NCI-H2227 treated with DMSO at 0.1 percent for 48 hours (cell line): ENCODE measurements at regions not wholly inside any gene's neighbourhood (a gene's known extent, or its start where the extent isn't known, plus 50 kb on each side); places are given as distances from the start of the nearest gene placed in this dataset.
"Not testable (repeated sequence)": the region's sequence is repeated elsewhere in the genome, so short reads cannot be mapped to it uniquely, and the experiment has no call there.

ENCODE experiments used
- DNase-seq: peaks from one replicate; lab custom pipeline; 2025; lab: John Stamatoyannopoulos, UW

- DNase-seq, result no peak
Observed at GRCh38 chr15:61336026-61336638, 107.0 kb upstream of the RORA start.

GRCh38 chr15:61334714-61335113 lies 105.6 kb upstream of the RORA start:
- DNase-seq, result not testable (repeated sequence)

GRCh38 chr15:61331019-61331418 lies 101.9 kb upstream of the RORA start:
- DNase-seq, result no peak

- DNase-seq, result no peak
Observed at GRCh38 chr15:61327019-61327631, 98.0 kb upstream of the RORA start.

GRCh38 chr15:61319892-61320291 lies 90.8 kb upstream of the RORA start:
- no peak for DNase-seq

DNA sequence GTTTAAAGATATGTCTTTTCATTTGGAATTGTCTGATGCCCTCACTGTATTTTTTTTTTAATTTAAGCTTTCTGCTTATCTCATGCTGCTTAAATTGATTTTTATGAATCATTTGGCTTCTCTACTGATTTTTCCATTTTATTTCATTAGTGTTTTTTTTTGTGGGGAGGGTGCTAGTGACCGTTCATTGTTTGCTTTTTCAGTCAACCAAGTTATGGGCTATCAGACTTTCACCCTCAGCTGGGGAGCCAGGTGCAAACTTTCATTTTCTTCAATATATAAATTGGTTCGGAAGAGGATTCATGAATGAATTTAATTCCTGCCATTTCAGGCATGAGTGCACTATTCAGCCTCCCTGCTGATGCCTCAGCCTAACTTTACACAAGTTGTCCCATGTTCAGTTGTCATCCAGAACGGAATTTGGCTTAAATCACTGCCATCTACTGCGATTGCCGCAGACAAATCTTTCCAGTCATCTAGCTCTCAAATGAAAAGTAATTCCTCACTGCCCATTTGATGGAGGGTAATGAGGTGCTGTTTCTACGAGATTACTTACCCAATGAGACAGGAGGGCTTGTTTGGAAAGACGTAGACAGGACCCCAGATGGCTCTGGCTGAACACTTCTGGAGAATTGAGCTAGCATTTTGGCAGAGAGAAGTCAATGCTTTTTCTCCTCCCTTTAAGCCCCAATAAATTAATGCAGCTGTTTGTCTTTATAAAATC lies 89.9 kb upstream of the RORA start:
- DNase-seq, result no peak

- DNase-seq, result no peak
Observed at GRCh38 chr15:61318301-61318700, 89.2 kb upstream of the RORA start.

DNA sequence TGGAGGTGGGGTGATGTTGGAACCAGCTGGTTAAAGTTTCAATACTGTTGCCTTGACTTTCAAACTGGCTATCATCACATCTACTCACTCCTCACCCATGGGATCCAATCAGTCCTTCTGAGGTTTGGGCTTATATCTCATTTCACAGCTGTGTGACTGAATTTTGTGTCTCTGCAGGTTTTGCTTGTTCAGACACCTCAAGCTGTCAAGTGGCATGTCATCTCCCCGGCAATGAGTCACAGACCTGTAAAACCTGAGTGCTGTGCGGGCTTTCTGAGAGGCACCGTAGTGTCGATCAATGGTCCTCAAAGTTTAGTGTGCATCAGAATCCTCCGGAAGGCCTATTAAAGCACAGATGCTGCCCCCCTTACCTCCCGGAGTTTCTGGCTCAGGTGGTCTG lies 86.4 kb upstream of the RORA start:
- DNase-seq, result no peak

- DNase-seq, result no peak
Observed at GRCh38 chr15:61314427-61314826, 85.3 kb upstream of the RORA start.

- DNase-seq, result no peak
Observed at GRCh38 chr15:61309617-61310016, 80.5 kb upstream of the RORA start.

GRCh38 chr15:61309031-61309511 lies 80.0 kb upstream of the RORA start:
- DNase-seq, result no peak

GRCh38 chr15:61308437-61308836 lies 79.3 kb upstream of the RORA start:
- DNase-seq, result no peak

GRCh38 chr15:61307474-61307873 lies 78.4 kb upstream of the RORA start:
- no peak for DNase-seq

DNA sequence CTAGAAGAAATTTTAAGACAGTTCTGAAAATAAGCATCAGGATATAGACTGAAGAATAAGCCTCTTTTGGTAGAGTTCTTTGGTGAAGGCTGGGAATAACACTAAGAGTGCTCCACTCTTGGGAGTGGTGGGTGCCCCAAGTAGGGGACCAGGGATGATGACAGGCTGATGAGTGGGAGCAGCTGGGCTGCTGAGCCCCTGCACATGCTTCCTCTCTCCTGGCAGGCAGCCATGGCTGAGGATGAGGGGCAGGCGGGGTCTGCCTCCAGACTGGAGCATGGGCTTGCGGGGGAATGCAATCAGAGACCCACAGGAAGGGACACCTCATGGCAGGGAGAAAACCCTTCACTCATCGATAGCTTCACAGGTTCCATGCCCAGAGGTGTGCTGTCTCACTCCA lies 72.6 kb upstream of the RORA start:
- DNase-seq, result no peak

GRCh38 chr15:61299075-61299763 lies 70.1 kb upstream of the RORA start:
- DNase-seq, result no peak

- DNase-seq, result no peak
Observed at GRCh38 chr15:61295239-61295638, 66.1 kb upstream of the RORA start.

- DNase-seq, result no peak
Observed at GRCh38 chr15:61282661-61283060, 53.6 kb upstream of the RORA start.

DNA sequence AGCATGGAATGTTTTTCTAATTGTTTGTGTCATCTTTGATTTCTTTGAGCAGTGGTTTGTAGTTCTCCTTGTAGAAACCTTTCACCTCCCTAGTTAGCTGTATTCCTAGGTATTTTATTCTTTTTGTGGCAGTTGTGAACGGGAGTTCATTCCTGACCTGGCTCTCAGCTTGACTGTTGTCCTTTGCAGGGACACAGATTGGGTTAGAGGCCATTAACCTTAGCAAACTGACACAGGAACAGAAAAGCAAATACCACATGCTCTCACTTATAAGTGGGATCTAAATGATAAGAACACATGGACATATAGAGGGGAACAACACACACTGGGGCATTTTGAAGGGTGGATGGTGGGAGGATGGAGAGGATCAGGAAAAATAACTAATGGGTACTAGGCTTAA lies 52.2 kb upstream of the RORA start:
- DNase-seq, result no peak
